ENCODE measurements at regions not wholly inside any gene's neighbourhood (a gene's known extent, or its start where the extent isn't known, plus 50 kb on each side); places are given as distances from the start of the nearest gene placed in this dataset.

- TF ChIP-seq CTCF (IDR thresholded peaks at IDR 0.05) (no peak), POLR2A (IDR thresholded peaks at IDR 0.05) (no peak), POLR2AphosphoS5 (IDR thresholded peaks at IDR 0.05) (no peak)
Observed at GRCh38 chr4:92136434-92136833, 167.3 kb upstream of the GRID2 start.
